ENCODE measurements at regions not wholly inside any gene's neighbourhood (a gene's known extent, or its start where the extent isn't known, plus 50 kb on each side); places are given as distances from the start of the nearest gene placed in this dataset.

GRCh38 chr1:37391211-37392011, 83.0 kb upstream of the ZC3H12A start:
- DNase-seq (ENCODE audit: low spot score), result no peak

DNA sequence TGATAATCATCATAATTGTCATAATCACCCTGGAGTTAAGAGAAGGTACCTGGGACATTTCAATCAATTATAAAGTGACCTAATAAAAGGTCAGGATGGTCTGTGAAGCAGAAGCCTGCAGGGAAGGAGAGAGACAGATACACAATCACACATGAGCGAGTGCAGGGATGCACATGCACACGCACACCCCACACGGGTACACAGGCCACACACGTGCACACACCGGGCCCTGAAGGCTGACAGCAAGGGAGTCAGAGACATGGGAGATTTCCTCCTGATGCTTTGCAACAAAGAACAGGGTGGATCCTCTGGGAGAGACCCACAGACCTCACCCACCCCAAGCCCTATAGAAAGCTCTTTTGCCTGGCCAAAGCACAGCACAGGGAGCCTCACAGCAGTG, 82.3 kb upstream of the ZC3H12A start:
- DNase-seq (ENCODE audit: low spot score), result no peak

DNA sequence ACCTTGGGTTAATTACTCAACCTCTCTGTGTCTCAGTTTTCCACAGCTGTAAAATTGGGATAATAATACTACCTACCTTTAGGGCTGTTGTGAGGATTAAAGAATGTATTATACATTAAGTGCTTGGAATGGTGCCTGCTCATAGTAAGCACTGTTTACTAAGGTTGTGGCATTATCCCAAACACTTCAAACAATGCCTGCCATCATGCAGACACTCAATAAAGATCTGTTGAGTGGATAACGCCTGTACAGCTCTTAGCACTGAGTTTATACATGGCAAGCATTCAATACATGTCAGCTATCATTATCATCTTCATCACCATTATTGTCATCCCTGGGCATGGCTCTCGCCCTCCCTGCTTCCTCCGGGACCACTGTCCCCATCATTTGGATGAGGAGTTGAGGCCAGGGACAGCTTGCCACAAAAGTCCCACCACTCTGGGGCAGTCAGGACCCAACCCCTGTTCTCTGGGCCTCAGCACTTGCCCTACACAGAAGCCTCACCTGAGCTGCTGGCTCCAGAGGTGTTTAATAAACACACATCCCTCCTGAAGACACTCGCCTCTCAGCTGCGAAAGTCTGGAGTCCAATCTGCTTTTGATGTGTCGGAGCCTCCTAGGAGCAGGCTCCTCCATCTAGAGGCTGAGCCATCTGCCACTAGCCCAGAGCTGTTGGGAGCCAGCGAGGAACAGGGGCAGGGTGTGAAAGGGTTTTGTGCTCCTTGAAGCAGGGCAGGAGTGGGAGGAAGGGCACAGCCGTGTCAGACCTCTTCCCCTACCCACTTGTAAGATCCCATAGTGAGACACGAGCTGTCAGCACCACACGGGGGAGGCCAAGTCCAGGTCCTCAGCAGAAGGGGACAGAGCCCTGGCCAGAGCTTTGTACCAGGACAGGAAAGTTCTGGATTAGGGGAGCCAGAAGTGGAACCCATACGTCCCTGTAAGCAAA, 80.9 kb upstream of the ZC3H12A start:
- no peak for DNase-seq (ENCODE audit: low spot score)

DNA sequence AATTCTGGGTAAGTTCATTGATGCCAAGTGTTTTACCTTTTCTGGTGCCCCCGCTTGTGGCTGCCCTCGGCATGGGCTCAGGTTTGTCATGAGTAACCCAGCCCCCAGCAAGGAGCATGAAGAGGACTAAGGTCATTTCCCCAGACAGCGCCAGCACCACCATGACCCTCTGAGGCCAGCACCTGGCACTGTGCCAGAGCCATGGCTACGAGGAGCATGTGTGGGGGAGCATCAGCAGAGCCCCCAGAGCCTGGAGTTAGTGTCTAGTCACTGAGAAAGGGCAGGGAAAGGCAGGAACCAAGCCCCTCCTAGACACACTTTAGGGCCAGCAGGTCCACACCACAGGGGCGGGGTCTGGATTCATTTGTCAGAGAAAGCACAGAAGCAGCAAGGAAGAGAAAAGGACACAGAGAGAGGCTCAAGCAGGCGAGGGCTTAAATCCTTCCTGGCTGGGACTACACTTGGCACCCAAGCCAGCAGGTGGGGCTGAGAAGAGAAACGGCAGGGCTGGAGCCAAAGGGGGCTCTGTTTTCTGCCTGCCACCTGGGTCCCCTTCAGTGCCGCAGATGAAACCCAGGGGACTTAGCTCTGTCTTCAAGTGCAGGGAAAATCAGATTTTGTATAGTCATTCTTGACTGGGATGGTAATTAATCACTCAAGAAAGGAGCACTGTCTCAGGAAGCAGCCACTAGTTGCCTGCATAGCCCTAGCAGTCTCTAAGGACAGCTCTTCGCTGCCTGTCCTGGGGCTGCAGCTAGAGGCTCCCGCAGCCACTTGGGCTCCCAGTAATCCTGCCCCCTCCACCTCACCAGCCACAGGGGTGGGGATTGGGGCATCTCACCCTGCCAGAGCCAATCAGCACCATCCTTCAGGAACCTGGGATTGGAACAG, 79.6 kb upstream of the ZC3H12A start:
- no peak for DNase-seq (ENCODE audit: low spot score)

DNA sequence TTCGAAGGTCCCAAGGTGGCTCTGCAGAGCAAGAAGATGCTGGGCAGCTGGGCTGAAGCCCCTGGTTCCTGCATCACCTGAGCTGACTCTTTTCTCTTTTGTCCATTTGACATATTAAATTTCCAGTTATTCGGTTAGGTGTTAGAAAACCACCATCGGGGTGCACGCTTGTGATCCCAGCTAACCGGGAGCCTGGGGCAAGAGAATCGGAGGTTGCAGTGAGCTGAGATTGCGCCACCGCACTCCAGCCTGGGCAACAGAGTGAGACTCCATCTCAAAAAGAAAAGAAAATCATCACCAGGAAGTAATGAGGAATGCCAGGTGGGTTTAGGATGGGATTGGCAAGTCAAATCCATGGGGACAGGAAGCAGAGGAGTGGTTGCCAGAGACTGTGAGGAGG, 76.3 kb upstream of the ZC3H12A start:
- DNase-seq (ENCODE audit: low spot score), result no peak

DNA sequence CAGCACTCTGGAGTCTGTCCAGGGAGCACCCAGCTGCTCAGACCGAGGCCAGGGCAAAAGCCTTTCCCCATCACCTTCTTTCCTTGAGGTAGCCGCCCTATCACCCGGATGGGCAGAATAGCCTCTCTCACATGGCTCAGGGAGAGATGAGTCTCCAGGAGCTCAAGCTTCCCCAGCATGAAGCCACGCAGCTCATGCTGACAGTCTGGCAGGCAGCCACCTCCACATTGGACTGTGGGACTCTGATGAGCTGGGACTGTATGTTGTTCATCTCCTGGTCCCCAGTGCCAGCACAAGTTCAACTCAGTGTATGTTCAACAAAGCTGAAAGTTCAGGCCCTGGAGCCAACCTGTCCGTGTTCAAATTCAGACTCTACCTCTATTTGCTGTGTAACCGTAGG, 75.2 kb upstream of the ZC3H12A start:
- DNase-seq (ENCODE audit: low spot score), result no peak

DNA sequence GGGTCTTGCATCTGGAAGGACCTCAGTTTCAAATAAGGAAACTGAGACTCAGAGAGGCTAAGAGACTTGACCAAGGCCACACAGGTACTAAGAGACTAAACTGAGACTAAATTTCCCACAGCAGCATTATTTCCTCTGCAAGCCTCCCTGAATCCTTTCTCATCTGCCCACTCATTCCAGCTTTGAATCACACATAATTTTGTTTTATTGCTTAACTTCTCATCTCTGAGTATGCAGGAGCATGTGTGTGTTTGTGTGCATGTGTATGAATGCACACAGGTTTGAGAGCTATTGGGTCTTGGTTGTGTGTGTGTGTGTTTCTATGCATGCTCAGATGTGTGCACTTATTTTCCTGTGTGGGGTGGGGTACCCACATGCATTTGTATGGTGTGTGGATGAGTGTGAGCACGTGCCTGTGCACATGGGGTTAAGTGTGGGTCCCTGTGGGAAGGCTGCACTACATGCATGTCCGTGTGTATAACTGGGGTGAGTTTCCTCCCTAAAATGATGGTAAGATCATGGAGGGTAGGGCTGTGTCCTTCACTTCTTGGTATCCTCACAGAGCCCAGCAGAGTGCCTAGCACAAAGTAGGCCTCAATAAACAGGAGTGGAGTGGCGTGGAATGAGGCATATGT, 74.4 kb upstream of the ZC3H12A start:
- DNase-seq (ENCODE audit: low spot score), result no peak

- DNase-seq (ENCODE audit: low spot score), result no peak
Measured at GRCh38 chr1:37400466-37401225, 73.7 kb upstream of the ZC3H12A start.

- DNase-seq (ENCODE audit: low spot score), result no peak
Measured at GRCh38 chr1:37403166-37403565, 71.2 kb upstream of the ZC3H12A start.

GRCh38 chr1:37404711-37405110, 69.7 kb upstream of the ZC3H12A start:
- DNase-seq (ENCODE audit: low spot score), result no peak

- DNase-seq (ENCODE audit: low spot score), result no peak
Measured at GRCh38 chr1:37410105-37410504, 64.3 kb upstream of the ZC3H12A start.

DNA sequence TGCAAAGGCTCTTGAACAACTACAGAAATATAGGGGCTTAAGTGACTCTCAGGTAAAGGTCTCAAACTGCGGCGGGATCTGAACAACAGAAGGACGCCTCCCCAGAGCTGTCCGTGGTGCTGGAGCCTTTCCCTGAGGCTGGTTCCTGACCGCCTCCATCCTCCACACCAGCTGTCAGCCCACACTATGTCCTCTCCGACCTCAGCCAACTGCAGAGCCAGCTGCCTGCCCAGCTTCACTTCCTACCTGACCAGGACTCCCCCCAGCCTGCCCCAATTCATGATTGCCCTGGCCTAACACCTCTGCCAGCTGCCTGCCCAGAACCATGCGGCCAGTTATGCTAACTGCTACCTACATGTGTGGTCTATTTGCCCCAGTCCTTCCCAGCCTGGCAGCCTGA, 63.6 kb upstream of the ZC3H12A start:
- DNase-seq (ENCODE audit: low spot score), result peak; percentile 21

GRCh38 chr1:37415611-37416244, 58.7 kb upstream of the ZC3H12A start:
- no peak for DNase-seq (ENCODE audit: low spot score)

DNA sequence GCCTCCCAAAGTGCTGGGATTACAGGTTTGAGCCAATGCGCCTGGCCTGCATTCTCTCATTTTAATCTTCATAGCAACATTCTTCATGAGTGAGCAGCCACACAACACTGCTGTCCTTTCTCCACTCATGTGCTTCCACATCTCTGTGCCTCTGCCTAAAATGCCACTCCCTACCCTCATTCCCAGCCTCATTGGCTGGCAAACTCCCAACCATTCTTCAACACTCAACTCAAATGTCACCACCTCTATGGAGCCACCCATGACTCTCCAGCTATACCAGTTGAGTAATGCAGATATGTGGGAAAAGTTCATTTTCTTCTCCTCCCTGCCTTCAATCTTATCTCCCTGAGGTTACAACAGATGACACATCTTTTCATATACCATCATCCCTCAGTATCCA, 53.9 kb upstream of the ZC3H12A start:
- no peak for DNase-seq (ENCODE audit: low spot score)

GRCh38 chr1:37423810-37424209, 50.6 kb upstream of the ZC3H12A start:
- peak; percentile 29 for DNase-seq (ENCODE audit: low spot score)

GRCh38 chr1:37424523-37424922, 49.9 kb upstream of the ZC3H12A start:
- no peak for DNase-seq (ENCODE audit: low spot score)

All from COLO829 (cell line).